ENCODE measurements at regions not wholly inside any gene's neighbourhood (a gene's known extent, or its start where the extent isn't known, plus 50 kb on each side); places are given as distances from the start of the nearest gene placed in this dataset.

DNA sequence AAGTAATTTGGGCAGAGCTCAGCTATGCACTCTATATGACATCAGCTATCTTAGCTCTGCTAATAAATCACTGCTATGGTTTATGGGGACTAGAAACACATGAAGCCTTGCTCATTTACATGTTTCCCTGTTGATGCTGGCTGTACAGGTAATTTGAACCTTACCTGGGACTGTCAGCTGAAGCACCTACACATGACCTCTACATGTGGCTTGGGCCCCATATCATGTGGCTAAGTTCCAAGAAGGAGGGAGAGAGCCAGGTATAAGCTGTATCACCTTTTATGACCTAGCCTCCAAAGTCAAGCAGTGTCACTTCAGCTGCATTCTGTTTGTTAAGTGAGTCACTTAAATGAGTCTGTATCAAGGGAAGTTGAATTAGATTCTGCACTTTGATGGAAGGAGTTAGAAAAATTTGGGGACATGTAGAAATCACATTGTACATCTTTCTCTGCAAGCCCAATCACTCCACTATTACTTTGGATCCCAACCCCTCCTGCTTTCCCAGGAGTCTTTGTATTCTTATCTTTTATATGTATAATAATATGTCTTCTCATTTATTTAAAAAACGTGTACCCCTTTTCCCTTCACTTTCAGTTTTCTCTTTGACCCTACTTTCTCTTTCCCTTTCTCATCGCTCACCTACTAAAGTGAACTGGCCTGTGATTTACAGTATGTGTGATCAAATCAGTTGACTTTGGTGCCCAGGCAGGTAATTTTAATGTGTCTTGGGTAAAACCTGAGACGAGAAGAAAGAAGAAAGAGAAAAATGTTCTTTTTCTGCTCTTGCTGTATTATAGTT is 53.4 kb upstream of the PRKACB start:
- DNase-seq, result no peak

DNA sequence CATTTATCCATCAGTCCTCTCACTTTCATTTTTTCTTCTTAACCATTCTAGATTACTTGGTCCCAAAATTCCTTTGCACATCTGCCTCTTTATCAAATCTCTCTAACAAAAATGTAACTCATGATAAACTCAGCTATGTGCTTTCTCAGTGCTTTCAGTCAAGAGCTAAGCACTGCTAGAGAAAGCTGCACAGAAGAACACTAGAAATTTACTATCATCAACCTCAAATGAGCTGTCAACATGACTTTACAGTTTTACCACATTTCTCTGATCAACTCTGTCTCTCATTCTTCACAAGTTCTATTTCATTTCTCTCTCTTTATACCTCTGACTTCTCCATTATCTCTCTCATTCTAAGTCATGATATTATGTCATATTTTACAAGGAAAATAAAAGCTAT is 54.2 kb upstream of the PRKACB start:
- DNase-seq, result no peak

DNA sequence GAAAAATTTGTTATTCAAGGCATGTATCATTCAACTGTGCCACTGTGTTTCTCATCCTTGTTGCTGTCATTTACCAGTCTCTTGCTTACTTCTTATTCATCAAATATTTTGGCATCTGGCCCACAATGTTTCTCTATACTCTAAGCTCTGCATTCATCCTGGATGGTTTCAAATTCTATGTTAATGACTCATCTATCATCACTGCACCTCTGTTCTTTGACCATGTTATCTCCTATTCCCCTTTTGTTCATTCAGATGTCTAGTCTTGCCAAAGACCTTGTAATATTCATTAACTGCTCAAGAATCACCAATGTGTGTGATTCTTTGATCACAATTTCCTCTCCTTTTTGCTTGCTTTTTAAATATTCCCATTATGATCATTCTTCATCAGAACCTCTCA is 54.6 kb upstream of the PRKACB start:
- DNase-seq, result no peak

DNA sequence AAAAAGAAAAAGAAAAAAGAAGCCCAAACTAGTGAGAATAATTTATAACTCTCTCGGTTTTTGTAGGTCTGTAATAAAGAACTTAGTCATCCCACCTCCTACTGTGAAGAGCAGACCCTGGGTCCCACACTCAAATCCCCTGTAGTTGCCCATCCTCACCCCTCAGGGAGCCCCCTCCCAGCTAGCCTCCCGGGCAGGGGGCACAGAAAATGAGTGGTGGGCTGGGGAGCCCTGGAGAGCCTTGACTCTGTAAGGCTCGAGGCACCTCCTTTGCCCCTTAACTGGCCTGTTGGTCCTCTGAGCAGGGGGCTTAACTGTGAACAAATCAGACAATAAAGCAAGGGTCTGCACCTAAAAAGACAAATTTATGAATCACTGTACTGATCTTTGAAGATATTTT is 57.5 kb upstream of the PRKACB start:
- DNase-seq, result no peak

- no peak for DNase-seq
Observed at GRCh38 chr1:84086189-84086588, 57.9 kb upstream of the PRKACB start.

DNA sequence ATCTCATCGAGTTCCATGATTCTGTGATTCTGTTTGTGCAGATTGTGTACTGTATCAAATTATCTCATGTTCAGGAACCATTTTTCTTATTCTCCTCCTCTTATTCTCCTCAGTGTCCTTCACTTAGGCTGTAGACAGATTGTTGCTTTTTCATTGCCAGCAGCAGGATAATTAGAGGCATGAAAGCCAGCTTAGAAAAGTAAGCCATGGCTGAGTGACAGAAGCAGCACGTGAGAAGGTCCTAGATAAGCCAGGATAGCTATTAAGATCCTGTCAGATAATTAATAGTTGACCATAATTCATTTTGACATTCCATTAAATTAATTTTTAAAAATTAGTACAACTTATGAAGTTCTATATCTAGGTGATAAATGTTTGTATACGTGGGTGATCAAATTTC is 60.8 kb upstream of the PRKACB start:
- DNase-seq, result no peak

DNA sequence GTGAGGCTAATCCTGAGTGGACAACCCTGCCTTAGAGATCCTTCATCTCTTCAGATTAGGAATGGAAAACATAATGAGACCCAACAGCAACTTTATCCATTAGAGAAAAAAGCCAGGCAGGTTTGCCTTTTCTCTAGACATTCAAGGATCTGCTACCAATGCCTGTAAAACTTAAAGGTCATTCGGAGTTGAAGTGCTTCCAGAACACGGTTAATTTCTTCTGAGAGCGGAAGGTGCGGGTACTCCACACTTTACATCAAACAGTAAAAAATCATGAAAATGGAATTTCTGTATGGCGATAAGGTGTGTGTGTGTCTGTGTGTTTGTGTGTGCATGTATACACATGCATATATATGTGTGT is 65.2 kb upstream of the PRKACB start:
- DNase-seq, result no peak

GRCh38 chr1:84078108-84078841 is 65.8 kb upstream of the PRKACB start:
- peak; percentile 2 for DNase-seq

DNA sequence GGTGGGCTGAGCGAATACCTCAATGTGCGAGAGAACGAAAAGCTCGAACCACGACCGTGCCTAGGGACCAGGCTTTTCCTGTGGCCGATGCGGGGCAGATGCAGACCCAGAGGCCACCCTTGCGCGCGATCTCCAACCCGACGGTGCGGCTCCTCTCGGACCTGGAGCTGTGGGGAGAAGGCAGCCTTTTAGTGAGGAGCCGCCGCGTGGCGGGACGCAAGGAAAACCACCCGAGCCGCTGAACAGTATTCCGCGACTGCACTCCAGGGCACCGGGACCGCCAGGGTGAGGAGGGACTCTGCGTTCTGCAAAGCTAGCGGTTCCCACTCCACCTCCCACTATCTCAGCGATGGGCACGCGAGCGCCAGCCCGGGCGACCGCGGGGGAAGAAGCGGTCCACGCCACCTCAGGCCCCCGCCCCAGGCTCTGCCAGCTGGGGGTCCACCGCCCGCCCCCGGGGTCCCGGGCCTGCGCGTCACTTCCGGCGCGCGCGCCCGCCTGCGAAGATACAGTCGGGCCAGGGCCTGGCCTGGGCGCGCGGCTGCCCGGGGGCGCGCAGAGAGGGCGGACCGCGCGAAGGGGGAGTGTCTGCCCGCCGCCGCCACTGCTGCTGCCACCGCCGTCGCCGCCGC is 66.5 kb upstream of the PRKACB start:
- peak; percentile 42 for DNase-seq

DNA sequence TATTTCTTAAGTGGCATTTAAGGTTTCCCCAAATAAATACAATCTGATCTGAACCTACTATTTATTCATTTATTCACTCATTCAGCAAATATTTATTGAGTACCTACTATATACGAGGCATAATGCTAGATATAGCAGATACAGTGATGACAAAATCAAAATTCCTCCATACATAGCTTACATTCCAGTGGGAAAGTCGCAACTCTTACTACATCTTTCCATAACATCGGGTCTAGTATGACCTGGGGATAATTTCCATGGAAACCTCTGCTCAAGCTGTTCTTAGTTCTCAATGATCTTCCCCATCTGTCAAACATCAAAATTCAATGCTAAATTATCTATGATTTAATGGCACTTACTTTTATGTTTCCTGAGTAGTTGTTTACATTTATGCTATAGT is 70.8 kb upstream of the PRKACB start:
- DNase-seq, result no peak

- DNase-seq, result no peak
Observed at GRCh38 chr1:84069236-84069845, 70.4 kb upstream of the TTLL7 start.

DNA sequence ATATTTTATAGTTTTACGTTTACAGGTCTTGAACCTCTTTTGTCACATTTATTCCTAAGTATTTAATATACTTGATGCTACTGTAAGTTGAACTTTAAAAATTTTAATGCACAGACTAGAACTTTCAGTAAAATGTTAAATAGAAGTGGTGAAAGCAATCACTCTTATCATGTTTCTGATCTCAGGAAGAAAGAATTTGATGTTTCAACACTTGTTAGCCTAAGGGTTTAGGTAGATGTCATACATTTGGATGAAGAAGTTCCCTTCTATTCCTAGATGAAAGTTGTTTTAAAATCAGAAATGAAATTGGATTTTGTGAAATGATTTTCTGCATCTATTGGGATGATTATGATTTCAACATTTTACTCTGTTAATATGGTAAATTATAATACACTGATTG is 63.6 kb upstream of the TTLL7 start:
- DNase-seq, result no peak

- no peak for DNase-seq
Observed at GRCh38 chr1:84061336-84061735, 62.4 kb upstream of the TTLL7 start.

DNA sequence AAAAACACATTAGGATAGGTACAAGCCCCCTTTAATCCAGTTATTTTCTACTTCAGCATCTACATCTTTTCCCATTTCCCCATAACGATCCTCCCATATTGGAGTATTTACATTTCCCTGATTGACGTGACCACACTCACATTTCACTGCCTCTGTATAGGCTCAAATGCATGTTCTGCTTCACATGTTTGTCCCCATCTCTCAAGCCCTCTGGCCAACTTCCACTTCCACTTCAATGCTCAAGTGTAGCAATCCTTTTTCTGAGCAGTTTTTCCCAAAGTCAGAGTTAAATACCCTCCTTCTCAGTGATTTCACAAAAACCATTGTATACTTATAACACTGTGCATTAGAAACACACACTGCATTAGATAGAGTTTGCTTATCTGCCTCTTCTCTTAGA is 61.8 kb upstream of the TTLL7 start:
- DNase-seq, result no peak

- no peak for DNase-seq
Observed at GRCh38 chr1:84048820-84049219, 49.9 kb upstream of the TTLL7 start.

All from effector CD4-positive, alpha-beta T cell (primary cell).